ENCODE measurements at regions not wholly inside any gene's neighbourhood (a gene's known extent, or its start where the extent isn't known, plus 50 kb on each side); places are given as distances from the start of the nearest gene placed in this dataset.

GRCh38 chr1:56334047-56334446 is 245.3 kb downstream of the PLPP3 start:
- Histone ChIP-seq H3K4me1 (ENCODE audit: low read length) (peaks cover 34% of the 10 kb centered on the region), H2AFZ (ENCODE audit: low read depth, low read length) (no peak overlapping the region), H3K9me3 (ENCODE audit: insufficient read depth, low read length) (no peaks in the 10 kb centered on the region), H3K79me2 (ENCODE audit: low read length) (no peaks in the 10 kb centered on the region), H3K9ac (ENCODE audit: low read length) (no peak overlapping the region), H3K36me3 (replicated peaks; ENCODE audit: low read depth, low read length) (no peaks in the 10 kb centered on the region), H3K27me3 (ENCODE audit: low read depth, low read length) (no peaks in the 10 kb centered on the region), H3K4me3 (ENCODE audit: low read length) (no peak overlapping the region), H3K27ac (ENCODE audit: low read length) (no peak overlapping the region), H3K4me2 (ENCODE audit: low read length) (no peak overlapping the region), H4K20me1 (ENCODE audit: insufficient read depth, low read length) (no peaks in the 10 kb centered on the region)
- TF ChIP-seq CTCF (IDR thresholded peaks at IDR 0.05; ENCODE audit: low read depth, low read length) (no peak), EZH2phosphoT487 (IDR thresholded peaks at IDR 0.05; ENCODE audit: low read depth) (no peak)

- H3K4me1 ChIP-seq (ENCODE audit: low read length): peaks cover 40% of the 10 kb centered on the region
- H3K4me3 ChIP-seq (ENCODE audit: low read length): no peak overlapping the region
- H3K27me3 ChIP-seq (ENCODE audit: low read depth, low read length): no peaks in the 10 kb centered on the region
- no peaks in the 10 kb centered on the region for H3K79me2 ChIP-seq (ENCODE audit: low read length)
- H3K4me2 ChIP-seq (ENCODE audit: low read length): no peak overlapping the region
- TF ChIP-seq EZH2phosphoT487 (IDR thresholded peaks at IDR 0.05; ENCODE audit: low read depth): no peak
- TF ChIP-seq CTCF (IDR thresholded peaks at IDR 0.05; ENCODE audit: low read depth, low read length): no peak
- H3K9ac ChIP-seq (ENCODE audit: low read length): no peak overlapping the region
- H3K36me3 ChIP-seq (replicated peaks; ENCODE audit: low read depth, low read length): no peaks in the 10 kb centered on the region
- H4K20me1 ChIP-seq (ENCODE audit: insufficient read depth, low read length): no peaks in the 10 kb centered on the region
- H3K27ac ChIP-seq (ENCODE audit: low read length): no peak overlapping the region
- no peak overlapping the region for H2AFZ ChIP-seq (ENCODE audit: low read depth, low read length)
- no peaks in the 10 kb centered on the region for H3K9me3 ChIP-seq (ENCODE audit: insufficient read depth, low read length)
Observed at GRCh38 chr1:56333461-56333860, 245.9 kb downstream of the PLPP3 start.

- no peak overlapping the region for H3K4me3 ChIP-seq (ENCODE audit: low read length)
- peaks cover 48% of the 10 kb centered on the region for H3K4me1 ChIP-seq (ENCODE audit: low read length)
- no peaks in the 10 kb centered on the region for H3K9me3 ChIP-seq (ENCODE audit: insufficient read depth, low read length)
- no peaks in the 10 kb centered on the region for H4K20me1 ChIP-seq (ENCODE audit: insufficient read depth, low read length)
- H3K9ac ChIP-seq (ENCODE audit: low read length): no peak overlapping the region
- TF ChIP-seq EZH2phosphoT487 (IDR thresholded peaks at IDR 0.05; ENCODE audit: low read depth): no peak
- no peak for TF ChIP-seq CTCF (IDR thresholded peaks at IDR 0.05; ENCODE audit: low read depth, low read length)
- no peak overlapping the region for H2AFZ ChIP-seq (ENCODE audit: low read depth, low read length)
- no peak overlapping the region for H3K4me2 ChIP-seq (ENCODE audit: low read length)
- H3K36me3 ChIP-seq (replicated peaks; ENCODE audit: low read depth, low read length): no peaks in the 10 kb centered on the region
- H3K27me3 ChIP-seq (ENCODE audit: low read depth, low read length): no peaks in the 10 kb centered on the region
- H3K79me2 ChIP-seq (ENCODE audit: low read length): no peaks in the 10 kb centered on the region
- no peak overlapping the region for H3K27ac ChIP-seq (ENCODE audit: low read length)
Observed at GRCh38 chr1:56331892-56332567, 247.3 kb downstream of the PLPP3 start.

- H3K79me2 ChIP-seq (ENCODE audit: low read length): no peaks in the 10 kb centered on the region
- no peaks in the 10 kb centered on the region for H3K27me3 ChIP-seq (ENCODE audit: low read depth, low read length)
- H3K36me3 ChIP-seq (replicated peaks; ENCODE audit: low read depth, low read length): no peaks in the 10 kb centered on the region
- no peak overlapping the region for H2AFZ ChIP-seq (ENCODE audit: low read depth, low read length)
- H4K20me1 ChIP-seq (ENCODE audit: insufficient read depth, low read length): no peaks in the 10 kb centered on the region
- H3K4me2 ChIP-seq (ENCODE audit: low read length): 0 out of 2 replicates have a peak overlapping the region, but pooled peaks have one; percentile 62
- H3K4me1 ChIP-seq (ENCODE audit: low read length): peaks cover 48% of the 10 kb centered on the region
- no peaks in the 10 kb centered on the region for H3K9me3 ChIP-seq (ENCODE audit: insufficient read depth, low read length)
- H3K4me3 ChIP-seq (ENCODE audit: low read length): no peak overlapping the region
- H3K9ac ChIP-seq (ENCODE audit: low read length): no peak overlapping the region
- no peak for TF ChIP-seq CTCF (IDR thresholded peaks at IDR 0.05; ENCODE audit: low read depth, low read length)
- TF ChIP-seq EZH2phosphoT487 (IDR thresholded peaks at IDR 0.05; ENCODE audit: low read depth): no peak
- H3K27ac ChIP-seq (ENCODE audit: low read length): peak overlapping the region; percentile 13; the same call in 1 of the 2 replicates
Observed at GRCh38 chr1:56331207-56331891, 248.0 kb downstream of the PLPP3 start.

Data from OCI-LY3 (cell line).